T follicular helper cell (primary cell): ENCODE measurements at regions not wholly inside any gene's neighbourhood (a gene's known extent, or its start where the extent isn't known, plus 50 kb on each side); places are given as distances from the start of the nearest gene placed in this dataset.

Experiments
- DNase-seq: peaks from one replicate; pipeline ENCODE4 v3.0.0-alpha.2; 2020; ENCODE audit warnings: low read depth

DNA sequence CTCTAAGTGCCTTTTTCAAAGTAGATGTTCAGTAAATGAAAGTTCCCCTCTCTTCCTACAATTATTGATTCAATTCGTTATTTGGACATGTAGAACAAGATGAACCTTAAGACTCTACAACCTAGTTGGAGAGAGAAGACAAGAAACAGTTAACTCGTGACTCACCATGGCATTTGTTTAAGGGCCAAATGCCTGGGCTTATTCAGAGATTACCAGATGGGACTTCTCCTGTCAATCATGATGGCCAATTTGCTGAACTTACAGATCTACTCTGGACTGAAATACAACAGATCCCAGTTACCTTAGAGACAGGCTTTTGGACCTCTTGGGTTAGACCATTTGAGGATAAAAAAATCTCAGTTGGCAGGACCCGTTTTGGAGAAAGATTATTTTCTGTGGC, 93.5 kb downstream of the C1orf94 start:
- no peak for DNase-seq

GRCh38 chr1:34272152-34272551, 95.4 kb downstream of the C1orf94 start:
- no peak for DNase-seq

DNA sequence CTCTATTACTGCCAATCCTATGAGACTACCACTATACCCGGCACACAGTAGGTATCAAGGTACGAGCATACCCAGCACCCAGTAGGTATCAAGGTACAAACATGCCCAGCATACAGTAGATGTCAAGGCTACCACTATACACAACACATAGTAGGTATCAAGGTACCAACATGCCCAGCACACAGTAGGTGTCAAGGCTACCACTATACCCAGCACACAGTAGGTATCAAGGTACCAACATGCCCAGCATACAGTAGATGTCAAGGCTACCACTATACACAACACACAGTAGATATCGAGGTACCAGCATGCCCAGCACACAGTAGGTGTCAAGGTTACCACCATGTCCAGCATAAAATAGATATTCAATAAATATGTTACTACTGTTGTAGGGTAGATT, 98.4 kb downstream of the C1orf94 start:
- no peak for DNase-seq

DNA sequence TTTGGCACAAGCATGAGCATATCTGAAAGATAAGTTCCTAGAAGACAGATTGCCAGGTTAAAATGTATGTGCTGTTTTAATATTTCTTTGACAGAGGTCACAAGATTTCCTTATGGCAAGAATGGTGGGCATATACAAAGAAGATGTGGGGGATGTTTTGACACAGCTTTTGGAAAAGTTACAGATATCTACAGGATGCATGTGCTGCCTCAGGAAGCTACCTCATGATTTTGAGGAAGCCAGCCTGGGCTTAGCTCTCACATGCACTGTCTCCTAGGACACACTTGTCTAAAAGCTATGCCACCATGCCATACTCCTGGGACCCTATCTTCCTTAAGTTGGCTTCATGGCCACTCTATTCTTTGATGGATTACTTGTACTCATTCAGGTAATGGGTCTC, 99.9 kb downstream of the C1orf94 start:
- no peak for DNase-seq

- DNase-seq = no peak
Observed at GRCh38 chr1:34277150-34277549, 100.4 kb downstream of the C1orf94 start.

DNA sequence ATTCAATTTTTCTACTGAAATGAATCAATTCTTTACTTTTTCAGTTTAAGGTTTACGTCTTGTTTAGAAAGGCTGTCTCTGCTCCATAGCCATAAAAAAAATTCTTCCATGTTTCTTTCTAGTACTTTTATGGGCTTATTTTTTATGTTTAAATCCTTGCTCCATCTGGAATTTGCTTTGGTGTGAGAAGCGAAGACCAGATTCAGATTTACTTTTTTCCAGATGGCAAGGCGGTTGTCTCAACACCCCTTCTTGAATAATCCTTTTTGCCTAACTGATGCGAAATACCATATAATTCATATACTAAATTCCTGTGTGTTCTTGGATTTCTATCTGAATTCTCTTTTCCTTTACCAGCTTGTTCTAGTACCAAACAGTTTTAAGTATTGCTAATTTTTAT, 101.5 kb downstream of the C1orf94 start:
- no peak for DNase-seq

GRCh38 chr1:34279971-34280370, 103.3 kb downstream of the C1orf94 start:
- DNase-seq = no peak

DNA sequence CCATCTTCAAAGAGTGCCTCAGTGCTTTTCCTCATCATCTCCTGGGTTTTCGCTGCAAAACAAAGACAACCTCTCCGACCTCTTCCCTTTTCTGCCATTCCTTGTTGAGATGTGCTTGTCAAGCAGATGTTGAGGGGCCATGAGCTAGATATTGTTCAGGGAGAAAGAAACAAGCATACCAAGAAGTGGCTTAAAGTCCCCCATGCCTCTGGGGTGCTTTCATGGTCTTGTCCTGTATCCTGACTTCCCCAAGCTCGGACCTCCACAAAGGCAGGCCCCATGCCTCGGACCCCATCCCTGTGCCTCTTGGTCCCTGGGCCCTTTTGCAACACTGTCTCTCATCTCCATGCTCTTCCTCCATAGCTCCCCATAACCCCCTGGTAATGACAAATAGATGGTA, 103.8 kb downstream of the C1orf94 start:
- DNase-seq = no peak

DNA sequence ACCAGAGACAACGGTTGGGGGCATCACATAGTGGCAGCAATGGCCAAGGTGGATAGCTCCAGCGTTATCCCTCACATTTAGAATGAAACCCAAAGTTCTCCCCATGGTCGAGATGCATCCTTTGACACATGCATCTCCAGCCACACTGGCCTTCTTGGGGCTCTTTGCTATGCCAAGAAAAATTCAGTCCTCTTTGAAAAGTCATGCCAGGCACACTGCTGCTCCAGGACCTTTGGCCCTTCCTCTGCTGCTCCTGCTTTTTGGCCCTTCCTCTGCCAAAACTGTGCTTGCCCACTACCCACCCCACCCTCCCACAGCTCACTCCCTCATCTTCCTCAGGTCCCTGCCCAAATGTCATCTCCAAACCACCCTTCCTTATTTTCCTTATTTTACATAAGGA, 106.4 kb downstream of the C1orf94 start:
- DNase-seq = no peak

DNA sequence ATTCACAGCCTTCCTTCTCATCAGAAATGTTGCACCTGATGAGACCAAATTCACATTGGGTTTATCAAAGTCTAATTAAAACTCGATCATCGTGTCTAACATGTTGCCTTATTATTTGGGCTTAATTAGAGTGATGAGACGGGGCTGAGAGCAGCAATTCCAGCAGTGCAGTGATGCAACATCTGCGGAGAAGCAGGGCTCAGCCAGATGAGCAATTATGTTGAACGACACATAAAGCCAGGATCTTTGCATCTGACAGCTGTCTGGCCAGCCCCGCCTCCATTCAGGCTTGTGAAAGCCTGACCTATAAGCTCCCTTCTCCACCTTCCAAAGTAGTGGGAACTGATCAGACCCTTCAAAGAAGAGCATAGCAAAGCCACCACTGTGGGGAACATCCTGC, 109.8 kb downstream of the C1orf94 start:
- no peak for DNase-seq

- no peak for DNase-seq
Observed at GRCh38 chr1:34290831-34291230, 114.1 kb downstream of the C1orf94 start.

DNA sequence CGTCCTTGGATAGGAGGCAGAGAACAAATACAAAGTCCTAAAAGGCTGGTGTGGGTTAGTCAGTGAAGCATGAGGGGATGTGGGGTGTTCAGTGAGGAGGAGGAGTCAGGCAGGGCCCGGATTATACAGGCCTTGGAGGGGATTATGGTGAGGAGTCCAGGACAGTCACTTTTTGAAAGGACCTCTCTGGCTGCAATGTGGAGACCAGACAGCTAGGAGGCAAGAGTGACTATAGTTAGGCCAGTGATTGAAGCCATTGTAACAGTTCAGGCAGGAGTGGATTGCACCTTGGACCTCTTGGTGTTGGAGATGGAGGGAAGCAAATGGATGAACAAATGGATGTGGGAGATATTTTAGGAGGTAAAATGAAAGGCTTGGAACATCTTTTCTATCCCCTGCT, 115.8 kb downstream of the C1orf94 start:
- no peak for DNase-seq

DNA sequence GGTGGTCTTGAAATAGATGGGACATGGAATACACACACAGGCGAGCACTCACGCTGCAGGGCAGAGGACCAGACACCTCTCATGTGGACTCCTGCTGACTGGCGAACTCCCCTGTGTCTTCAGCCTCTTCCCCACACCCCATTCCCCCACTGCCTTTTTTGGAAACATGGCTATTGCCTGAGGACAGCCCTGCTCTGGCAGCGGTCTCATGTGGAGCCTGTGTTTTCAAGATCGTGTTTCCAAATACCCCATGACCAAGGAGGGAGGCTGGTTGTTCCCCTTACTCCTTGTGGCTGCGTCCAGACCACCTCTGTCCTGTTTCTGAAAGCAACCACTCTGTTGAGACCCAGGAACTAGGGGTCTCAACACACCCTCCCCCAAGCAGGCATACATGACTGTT, 119.4 kb downstream of the C1orf94 start:
- DNase-seq = no peak

DNA sequence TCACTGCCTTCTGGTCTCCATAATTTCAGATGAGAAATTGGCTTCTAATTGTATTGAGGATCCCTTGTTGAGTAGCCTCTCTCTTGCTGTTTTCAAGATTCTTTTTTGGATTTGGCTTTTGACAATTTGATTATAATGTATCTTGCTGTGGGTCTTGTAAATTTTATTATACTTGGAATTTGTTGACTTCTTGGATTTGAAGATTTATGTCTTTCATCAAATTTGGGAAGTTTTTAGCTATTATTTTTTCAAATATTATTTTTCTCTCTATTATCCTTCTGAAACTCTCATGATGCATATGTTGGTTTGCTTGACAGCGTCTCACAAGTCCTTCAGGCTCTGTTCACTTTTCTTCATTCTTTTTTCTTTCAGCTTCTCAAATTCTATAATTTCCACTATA, 126.1 kb downstream of the C1orf94 start:
- no peak for DNase-seq

DNA sequence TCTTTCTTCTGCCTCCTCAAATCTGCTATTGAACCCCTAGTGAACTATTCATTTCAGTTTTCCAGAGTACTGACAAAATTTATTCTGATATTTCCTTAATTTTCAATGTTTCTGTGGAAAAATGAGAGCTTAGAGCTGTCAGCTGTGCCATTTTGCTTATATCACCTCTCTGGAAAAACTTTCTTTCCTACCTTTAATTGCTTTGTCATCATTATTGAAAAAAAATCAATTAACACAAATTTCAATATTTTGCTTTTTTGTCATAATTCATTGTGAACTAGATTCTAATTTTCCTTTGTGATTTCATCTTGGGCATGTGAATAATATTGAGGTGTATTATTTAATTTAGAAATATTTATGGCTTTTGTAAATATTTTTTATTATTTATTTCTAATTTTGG, 126.5 kb downstream of the C1orf94 start:
- DNase-seq = no peak

- no peak for DNase-seq
Observed at GRCh38 chr1:34306568-34306967, 129.9 kb downstream of the C1orf94 start.

DNA sequence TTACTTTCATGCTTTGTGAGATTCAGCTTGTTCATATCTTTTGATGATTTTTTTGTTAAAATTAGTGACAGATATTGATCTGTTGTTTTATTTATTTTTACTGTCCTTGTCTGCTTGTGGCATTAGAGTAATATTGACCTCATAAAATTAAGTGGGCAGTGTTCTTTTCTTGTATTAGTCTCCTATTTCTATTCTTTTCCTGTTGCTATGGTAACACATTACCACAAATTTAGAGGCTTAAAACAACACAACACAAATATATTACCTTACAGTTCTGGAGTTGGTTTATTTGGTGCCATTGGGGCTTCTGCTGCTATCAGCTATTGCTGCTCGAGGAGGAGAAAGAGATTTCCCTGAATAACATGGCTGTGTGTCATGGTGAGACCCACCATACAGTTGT, 135.7 kb downstream of the C1orf94 start:
- no peak for DNase-seq

DNA sequence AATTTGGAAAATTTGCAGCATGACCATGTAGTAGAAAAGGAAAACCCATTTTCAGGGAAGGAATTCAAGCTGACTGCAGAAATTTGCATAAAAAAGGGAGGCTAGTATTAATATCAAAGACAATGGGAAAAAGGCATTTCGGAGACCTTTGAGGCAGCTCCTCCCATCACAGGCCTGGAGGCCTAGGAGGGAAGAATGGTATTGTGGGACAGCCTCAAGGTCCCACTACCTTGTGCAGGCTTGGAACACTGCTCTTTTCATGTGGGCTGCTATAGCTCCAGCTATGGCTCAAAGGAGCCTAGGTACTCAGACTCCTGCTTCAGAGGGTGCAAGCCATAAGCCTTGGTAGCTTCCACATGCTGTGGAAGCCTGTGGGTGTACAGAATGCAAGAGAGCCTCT, 139.3 kb downstream of the C1orf94 start:
- DNase-seq = no peak

- DNase-seq = no peak
Observed at GRCh38 chr1:34316773-34317172, 140.1 kb downstream of the C1orf94 start.

GRCh38 chr1:34319218-34319617, 142.5 kb downstream of the C1orf94 start:
- no peak for DNase-seq

DNA sequence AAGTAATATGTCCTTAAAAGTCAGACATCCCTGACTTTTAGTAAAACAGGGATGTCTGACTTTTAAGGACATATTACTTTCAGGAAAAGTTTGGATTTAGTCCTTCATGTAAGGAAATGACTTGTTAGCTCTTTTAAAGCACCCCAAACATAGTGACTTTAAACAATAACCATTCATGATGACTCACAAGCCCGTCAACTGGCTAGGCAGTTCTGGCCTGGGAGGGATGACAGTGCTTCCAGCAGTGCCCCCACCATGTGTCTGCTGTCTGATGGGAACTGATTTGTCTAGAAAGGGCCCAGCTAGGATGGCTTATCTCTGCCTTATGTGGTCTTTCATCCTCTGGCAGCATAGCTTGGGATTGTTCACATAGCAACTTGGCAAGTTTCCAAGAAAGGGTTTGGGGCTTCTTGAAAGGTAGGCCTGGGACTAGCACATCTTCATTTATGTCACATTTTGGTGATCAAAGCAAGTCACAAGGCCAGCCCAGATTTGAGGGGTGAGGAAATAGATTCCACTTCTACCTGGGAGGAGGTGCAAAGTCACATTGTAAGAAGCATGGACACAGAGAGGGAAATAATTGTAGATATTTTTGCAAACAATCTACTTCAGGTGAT, 143.5 kb downstream of the C1orf94 start:
- DNase-seq = no peak

- DNase-seq = no peak
Observed at GRCh38 chr1:34322969-34323368, 146.3 kb downstream of the C1orf94 start.

- no peak for DNase-seq
Observed at GRCh38 chr1:34324879-34325440, 148.3 kb downstream of the C1orf94 start.

DNA sequence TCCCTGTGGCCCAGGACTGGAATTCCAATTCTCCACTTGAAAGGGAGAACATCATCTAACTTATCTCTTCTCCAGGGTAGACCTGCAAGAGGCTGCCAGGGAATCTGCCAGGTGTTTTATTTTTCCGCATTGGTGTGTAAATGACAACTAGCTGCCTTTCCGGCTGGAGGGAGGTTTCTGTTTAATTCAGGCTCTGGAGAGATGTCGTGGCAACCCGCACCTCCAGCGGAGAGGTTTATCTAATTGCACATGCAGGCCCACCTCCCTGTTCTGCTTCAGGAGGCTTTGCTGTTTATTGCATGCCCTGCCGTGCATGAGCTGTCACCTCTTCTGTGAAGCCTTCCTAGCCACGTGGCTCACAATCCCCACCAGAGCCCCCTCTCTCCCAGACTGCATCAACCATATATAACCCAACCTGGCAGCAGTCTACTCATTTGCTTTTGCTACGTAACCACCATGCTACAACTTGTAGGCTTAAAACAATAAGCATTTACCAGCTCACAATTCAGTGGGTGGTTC, 151.6 kb downstream of the C1orf94 start:
- DNase-seq = no peak
